Stomach smooth muscle (tissue), 2 donors: ENCODE measurements at regions not wholly inside any gene's neighbourhood (a gene's known extent, or its start where the extent isn't known, plus 50 kb on each side); places are given as distances from the start of the nearest gene placed in this dataset.

ENCODE experiments used
- H3K27ac ChIP-seq: one replicate; pipeline ENCODE4 v1.7.0; 2013; ENCODE audit warnings: mild to moderate bottlenecking, low read length, inconsistent platforms
- H3K27me3 ChIP-seq, 2 donors: one replicate each; pipeline ENCODE4 v1.7.0; 2013; ENCODE audit warnings: low read length in 2 of 2; ENCODE audit not compliant: insufficient read depth in 2 of 2, control insufficient read depth in 1 of 2
- H3K36me3 ChIP-seq, 2 donors: one replicate each; pipeline ENCODE4 v1.7.0; 2013; ENCODE audit warnings: low read length in 2 of 2; ENCODE audit not compliant: control insufficient read depth in 2 of 2, insufficient read depth in 2 of 2
- H3K4me1 ChIP-seq: one replicate; pipeline ENCODE4 v1.7.0; 2013; ENCODE audit warnings: low read length; ENCODE audit not compliant: control insufficient read depth, insufficient read depth
- H3K4me3 ChIP-seq, 2 donors: one replicate each; pipeline ENCODE4 v1.7.0; 2013; ENCODE audit warnings: low read length in 2 of 2
- H3K9ac ChIP-seq, 2 donors: one replicate each; pipeline ENCODE4 v1.7.0; 2013; ENCODE audit warnings: low read length in 2 of 2, mild to moderate bottlenecking in 1 of 2
- H3K9me3 ChIP-seq, 2 donors: one replicate each; pipeline ENCODE4 v1.7.0; 2013; ENCODE audit warnings: low read length in 2 of 2; ENCODE audit not compliant: control insufficient read depth in 2 of 2
- donor health status: healthy.
- donor health status: Pancreatic carcinoma.

- Histone ChIP-seq H3K9ac (no peak overlapping the region), H3K36me3 (no peaks in the 10 kb centered on the region), H3K4me1 (no peaks in the 10 kb centered on the region)
Observed at GRCh38 chrX:124984140-124984813, 335.4 kb upstream of the TEX13C start.

DNA sequence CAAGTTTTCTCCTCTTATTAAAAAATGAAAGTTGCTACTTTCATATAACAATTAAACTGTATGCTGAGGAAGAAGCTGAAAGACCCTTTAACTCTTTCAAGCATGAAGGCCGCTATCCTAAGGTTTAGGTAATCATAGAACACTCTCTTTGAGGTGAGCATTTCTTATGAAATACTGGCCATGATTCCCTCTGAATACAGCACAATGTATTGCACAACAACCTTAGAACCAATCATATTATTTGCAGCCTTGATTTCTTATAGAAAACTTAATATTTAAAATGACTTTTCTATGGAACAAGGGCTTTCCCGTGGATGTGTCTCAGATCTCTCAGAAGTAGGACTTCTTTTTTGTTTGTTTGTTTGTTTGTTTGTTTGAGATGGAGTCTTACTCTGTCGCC lies 333.4 kb upstream of the TEX13C start:
- H3K9me3 ChIP-seq = no peaks in the 10 kb centered on the region
- no peak overlapping the region for H3K4me3 ChIP-seq
- H3K9ac ChIP-seq = no peak overlapping the region
- no peak overlapping the region for H3K27ac ChIP-seq
- H3K36me3 ChIP-seq = no peaks in the 10 kb centered on the region
- no peaks in the 10 kb centered on the region for H3K27me3 ChIP-seq
- no peaks in the 10 kb centered on the region for H3K4me1 ChIP-seq

More at GRCh38 chrX:124984140-124984813, 335.4 kb upstream of the TEX13C start:
- Histone ChIP-seq H3K27me3 (no peaks in the 10 kb centered on the region), H3K27ac (no peak overlapping the region), H3K4me3 (no peak overlapping the region), H3K9me3 (no peaks in the 10 kb centered on the region)

GRCh38 chrX:124993735-124994134 lies 325.9 kb upstream of the TEX13C start:
- no peaks in the 10 kb centered on the region for H3K9me3 ChIP-seq
- H3K4me3 ChIP-seq = no peak overlapping the region
- H3K4me1 ChIP-seq = no peaks in the 10 kb centered on the region
- no peaks in the 10 kb centered on the region for H3K27me3 ChIP-seq
- no peaks in the 10 kb centered on the region for H3K36me3 ChIP-seq
- no peak overlapping the region for H3K27ac ChIP-seq
- H3K9ac ChIP-seq = no peak overlapping the region

GRCh38 chrX:124994404-124994803 lies 325.3 kb upstream of the TEX13C start:
- Histone ChIP-seq H3K4me1 (no peaks in the 10 kb centered on the region), H3K27me3 (no peaks in the 10 kb centered on the region), H3K9ac (no peak overlapping the region), H3K27ac (no peak overlapping the region), H3K9me3 (no peaks in the 10 kb centered on the region), H3K4me3 (no peak overlapping the region), H3K36me3 (no peaks in the 10 kb centered on the region)

DNA sequence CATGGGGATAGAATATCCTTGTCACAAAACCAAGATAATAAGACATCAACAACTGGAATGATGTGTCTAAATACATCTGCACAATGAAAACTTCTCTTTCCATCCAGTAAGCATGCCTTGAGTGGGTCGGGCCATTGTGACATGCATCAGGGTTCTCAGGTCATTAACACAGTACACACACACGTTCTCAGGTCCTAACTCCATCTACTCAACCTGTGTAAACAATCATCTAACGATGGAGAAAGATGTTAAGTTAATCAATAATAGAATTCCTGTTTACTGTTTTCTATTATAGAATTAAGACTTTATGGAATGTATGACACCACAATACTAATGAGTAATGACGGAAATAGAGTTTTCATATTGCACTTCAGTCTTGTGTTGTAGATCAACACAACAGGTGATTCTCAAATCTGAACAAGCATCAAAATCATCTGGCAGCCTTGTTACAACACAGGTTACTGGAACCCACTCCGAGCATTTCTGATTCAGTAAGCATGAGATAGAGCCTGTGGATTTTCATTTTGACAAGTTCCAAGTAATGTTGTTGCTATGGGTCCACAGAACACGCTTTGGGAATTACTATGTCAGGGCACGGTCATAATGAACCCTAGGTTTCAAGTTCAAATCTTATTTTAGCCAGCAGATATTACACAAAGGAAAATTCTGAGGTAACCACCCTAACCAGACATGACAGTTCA lies 315.8 kb upstream of the TEX13C start:
- H3K27me3 ChIP-seq = peaks cover 0 to 2% of the 10 kb centered on the region in 2 donors
- no peaks in the 10 kb centered on the region for H3K36me3 ChIP-seq
- no peak overlapping the region for H3K4me3 ChIP-seq
- no peaks in the 10 kb centered on the region for H3K9me3 ChIP-seq
- H3K9ac ChIP-seq = no peak overlapping the region
- H3K27ac ChIP-seq = no peak overlapping the region
- no peaks in the 10 kb centered on the region for H3K4me1 ChIP-seq

DNA sequence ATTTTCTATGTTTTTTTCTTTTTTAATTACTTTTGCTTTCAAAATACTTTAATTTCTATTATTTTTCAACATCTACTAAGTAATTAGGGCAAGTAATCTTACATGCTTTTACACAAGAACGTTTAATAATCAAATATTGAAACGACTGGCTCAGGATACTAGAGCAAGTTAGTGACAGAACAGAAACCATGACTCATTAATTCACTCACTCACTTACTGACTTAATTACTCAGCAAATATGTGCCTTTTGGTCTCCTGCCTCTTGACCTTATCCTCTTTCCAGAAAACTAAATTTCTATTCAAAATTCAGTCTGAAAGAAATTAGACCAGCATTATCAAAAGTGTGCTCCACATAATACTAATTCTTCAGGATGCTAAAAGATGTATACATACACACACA lies 314.9 kb upstream of the TEX13C start:
- Histone ChIP-seq H3K4me3 (no peak overlapping the region), H3K36me3 (no peaks in the 10 kb centered on the region), H3K27ac (no peak overlapping the region), H3K9ac (no peak overlapping the region), H3K27me3 (peaks cover 0 to 2% of the 10 kb centered on the region in 2 donors), H3K9me3 (no peaks in the 10 kb centered on the region), H3K4me1 (no peaks in the 10 kb centered on the region)

DNA sequence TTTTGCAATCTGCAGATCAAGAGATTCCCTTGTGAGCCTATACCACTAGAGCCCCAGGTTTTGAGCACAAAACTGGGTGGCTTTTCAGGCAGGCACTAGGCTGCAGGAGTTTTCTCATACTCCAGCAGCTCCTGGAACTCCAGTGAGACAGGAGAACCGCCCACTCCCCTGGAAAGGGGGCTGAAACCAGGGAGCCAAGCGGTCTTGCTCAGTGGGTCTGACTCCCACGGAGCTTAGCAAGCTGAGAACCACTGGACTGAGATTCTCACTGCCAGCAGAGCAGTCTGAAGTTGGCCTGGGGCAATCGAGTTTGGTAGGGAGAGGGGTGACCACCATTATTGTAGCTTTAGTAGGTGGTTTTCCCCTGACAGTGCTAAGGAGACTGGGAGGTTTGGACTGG lies 313.8 kb upstream of the TEX13C start:
- Histone ChIP-seq H3K9ac (no peak overlapping the region), H3K27me3 (peaks cover 0 to 2% of the 10 kb centered on the region in 2 donors), H3K36me3 (no peaks in the 10 kb centered on the region), H3K9me3 (no peaks in the 10 kb centered on the region), H3K4me3 (no peak overlapping the region), H3K4me1 (no peaks in the 10 kb centered on the region), H3K27ac (no peak overlapping the region)

GRCh38 chrX:125006704-125007103 lies 313.0 kb upstream of the TEX13C start:
- H3K36me3 ChIP-seq = no peaks in the 10 kb centered on the region
- no peak overlapping the region for H3K4me3 ChIP-seq
- H3K4me1 ChIP-seq = no peaks in the 10 kb centered on the region
- peaks cover 0 to 2% of the 10 kb centered on the region in 2 donors for H3K27me3 ChIP-seq
- no peak overlapping the region for H3K9ac ChIP-seq
- no peak overlapping the region for H3K27ac ChIP-seq
- no peaks in the 10 kb centered on the region for H3K9me3 ChIP-seq

- Histone ChIP-seq H3K27me3 (no peaks in the 10 kb centered on the region), H3K4me3 (no peak overlapping the region), H3K27ac (no peak overlapping the region), H3K36me3 (no peaks in the 10 kb centered on the region), H3K9me3 (no peaks in the 10 kb centered on the region), H3K4me1 (no peaks in the 10 kb centered on the region), H3K9ac (no peak overlapping the region)
Observed at GRCh38 chrX:125012585-125012984, 307.1 kb upstream of the TEX13C start.

GRCh38 chrX:125029131-125029530 lies 290.5 kb upstream of the TEX13C start:
- Histone ChIP-seq H3K36me3 (no peaks in the 10 kb centered on the region), H3K27ac (no peak overlapping the region), H3K4me1 (no peaks in the 10 kb centered on the region), H3K9me3 (no peaks in the 10 kb centered on the region), H3K4me3 (no peak overlapping the region), H3K9ac (no peak overlapping the region), H3K27me3 (no peaks in the 10 kb centered on the region)
